ENCODE measurements at regions not wholly inside any gene's neighbourhood (a gene's known extent, or its start where the extent isn't known, plus 50 kb on each side); places are given as distances from the start of the nearest gene placed in this dataset.

DNA sequence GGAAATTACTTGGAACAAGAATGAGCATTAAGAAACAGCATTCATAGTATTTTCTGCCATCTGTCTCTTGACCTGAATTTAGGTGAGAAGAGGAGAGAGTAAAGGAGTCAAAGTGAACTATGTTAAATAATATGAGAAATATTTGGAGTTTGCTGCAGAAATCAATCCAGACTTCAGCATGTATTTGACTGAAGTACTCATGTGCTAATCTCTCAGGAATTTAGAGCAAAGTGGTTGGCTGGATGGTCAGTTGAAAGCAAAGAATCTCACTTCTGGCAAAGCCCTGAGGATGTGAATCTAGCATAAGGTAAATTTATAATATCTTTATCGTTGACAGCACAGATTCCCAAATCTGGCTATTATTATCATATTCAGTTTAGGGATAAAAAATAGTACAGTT, 394.3 kb downstream of the PCDH17 start:
- Histone ChIP-seq H3K27me3 (ENCODE audit: insufficient read depth, poor library complexity, severe bottlenecking) (no peaks in the 10 kb centered on the region), H3K4me3 (replicated peaks; ENCODE audit: insufficient read depth, low read length) (no peak overlapping the region), H3K27ac (replicated peaks) (no peak overlapping the region)
- TF ChIP-seq, protein P1, sequence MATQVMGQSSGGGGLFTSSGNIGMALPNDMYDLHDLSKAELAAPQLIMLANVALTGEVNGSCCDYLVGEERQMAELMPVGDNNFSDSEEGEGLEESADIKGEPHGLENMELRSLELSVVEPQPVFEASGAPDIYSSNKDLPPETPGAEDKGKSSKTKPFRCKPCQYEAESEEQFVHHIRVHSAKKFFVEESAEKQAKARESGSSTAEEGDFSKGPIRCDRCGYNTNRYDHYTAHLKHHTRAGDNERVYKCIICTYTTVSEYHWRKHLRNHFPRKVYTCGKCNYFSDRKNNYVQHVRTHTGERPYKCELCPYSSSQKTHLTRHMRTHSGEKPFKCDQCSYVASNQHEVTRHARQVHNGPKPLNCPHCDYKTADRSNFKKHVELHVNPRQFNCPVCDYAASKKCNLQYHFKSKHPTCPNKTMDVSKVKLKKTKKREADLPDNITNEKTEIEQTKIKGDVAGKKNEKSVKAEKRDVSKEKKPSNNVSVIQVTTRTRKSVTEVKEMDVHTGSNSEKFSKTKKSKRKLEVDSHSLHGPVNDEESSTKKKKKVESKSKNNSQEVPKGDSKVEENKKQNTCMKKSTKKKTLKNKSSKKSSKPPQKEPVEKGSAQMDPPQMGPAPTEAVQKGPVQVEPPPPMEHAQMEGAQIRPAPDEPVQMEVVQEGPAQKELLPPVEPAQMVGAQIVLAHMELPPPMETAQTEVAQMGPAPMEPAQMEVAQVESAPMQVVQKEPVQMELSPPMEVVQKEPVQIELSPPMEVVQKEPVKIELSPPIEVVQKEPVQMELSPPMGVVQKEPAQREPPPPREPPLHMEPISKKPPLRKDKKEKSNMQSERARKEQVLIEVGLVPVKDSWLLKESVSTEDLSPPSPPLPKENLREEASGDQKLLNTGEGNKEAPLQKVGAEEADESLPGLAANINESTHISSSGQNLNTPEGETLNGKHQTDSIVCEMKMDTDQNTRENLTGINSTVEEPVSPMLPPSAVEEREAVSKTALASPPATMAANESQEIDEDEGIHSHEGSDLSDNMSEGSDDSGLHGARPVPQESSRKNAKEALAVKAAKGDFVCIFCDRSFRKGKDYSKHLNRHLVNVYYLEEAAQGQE (IDR thresholded peaks at IDR 0.05; ENCODE audit: insufficient replicate concordance, low read depth) = no peak
- no peak for TF ChIP-seq GABPA (IDR thresholded peaks at IDR 0.05; ENCODE audit: low read depth)
- no peak for TF ChIP-seq SPI1 (IDR thresholded peaks at IDR 0.05; ENCODE audit: borderline replicate concordance, low read depth)
- TF ChIP-seq, protein P2, sequence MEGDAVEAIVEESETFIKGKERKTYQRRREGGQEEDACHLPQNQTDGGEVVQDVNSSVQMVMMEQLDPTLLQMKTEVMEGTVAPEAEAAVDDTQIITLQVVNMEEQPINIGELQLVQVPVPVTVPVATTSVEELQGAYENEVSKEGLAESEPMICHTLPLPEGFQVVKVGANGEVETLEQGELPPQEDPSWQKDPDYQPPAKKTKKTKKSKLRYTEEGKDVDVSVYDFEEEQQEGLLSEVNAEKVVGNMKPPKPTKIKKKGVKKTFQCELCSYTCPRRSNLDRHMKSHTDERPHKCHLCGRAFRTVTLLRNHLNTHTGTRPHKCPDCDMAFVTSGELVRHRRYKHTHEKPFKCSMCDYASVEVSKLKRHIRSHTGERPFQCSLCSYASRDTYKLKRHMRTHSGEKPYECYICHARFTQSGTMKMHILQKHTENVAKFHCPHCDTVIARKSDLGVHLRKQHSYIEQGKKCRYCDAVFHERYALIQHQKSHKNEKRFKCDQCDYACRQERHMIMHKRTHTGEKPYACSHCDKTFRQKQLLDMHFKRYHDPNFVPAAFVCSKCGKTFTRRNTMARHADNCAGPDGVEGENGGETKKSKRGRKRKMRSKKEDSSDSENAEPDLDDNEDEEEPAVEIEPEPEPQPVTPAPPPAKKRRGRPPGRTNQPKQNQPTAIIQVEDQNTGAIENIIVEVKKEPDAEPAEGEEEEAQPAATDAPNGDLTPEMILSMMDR (IDR thresholded peaks at IDR 0.05; ENCODE audit: insufficient read depth, low read length) = no peak
- TF ChIP-seq POLR2AphosphoS5 (IDR thresholded peaks at IDR 0.05; ENCODE audit: low read depth) = no peak
- no peak for DNase-seq (ENCODE audit: low read depth in 1 of 2, low spot score in 1 of 2)

DNA sequence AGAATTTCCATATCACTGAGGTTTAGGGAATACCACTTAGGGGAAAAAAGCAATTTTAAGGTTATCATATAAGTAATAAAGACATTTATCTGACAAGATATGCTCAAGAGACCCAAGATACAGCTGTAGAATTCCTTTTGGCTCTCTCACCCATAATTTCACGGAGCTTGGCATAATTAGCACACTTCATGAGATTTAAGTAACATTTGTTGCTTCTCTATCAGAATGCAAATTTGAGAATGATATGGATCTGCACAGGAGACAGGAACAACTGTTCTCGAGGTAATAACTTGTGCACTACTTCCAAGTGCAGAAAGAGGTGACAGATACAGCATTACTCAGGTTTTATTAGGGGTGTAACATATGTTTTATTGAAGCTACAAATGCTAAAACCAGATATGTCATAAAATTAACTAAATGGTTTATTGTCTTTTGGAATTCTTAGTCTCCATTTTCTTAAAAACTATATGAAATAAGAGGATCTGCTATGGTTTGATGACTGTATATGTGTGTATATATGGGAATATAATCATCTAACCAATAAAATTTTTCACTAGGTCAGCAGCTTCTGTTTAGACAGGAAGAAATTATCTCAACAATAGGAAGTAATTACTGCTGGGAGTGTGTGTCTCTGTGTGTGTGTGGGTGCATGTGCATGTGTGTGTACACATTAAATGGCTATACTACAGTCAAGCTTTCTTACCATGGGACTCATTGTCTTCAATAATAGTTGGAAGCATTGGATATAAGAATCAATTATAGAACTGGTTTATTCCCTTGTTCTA, 401.3 kb downstream of the PCDH17 start:
- H3K27me3 ChIP-seq (ENCODE audit: insufficient read depth, poor library complexity, severe bottlenecking) = no peaks in the 10 kb centered on the region
- TF ChIP-seq SPI1 (IDR thresholded peaks at IDR 0.05; ENCODE audit: borderline replicate concordance, low read depth) (no peak), GABPA (IDR thresholded peaks at IDR 0.05; ENCODE audit: low read depth) (no peak), POLR2AphosphoS5 (IDR thresholded peaks at IDR 0.05; ENCODE audit: low read depth) (no peak)
- TF ChIP-seq, protein P2 (IDR thresholded peaks at IDR 0.05; ENCODE audit: insufficient read depth, low read length) = no peak
- TF ChIP-seq, protein P1 (IDR thresholded peaks at IDR 0.05; ENCODE audit: insufficient replicate concordance, low read depth) = no peak
- no peak for DNase-seq (ENCODE audit: low read depth in 1 of 2, low spot score in 1 of 2)
- H3K27ac ChIP-seq (replicated peaks) = no peak overlapping the region
- H3K4me3 ChIP-seq (replicated peaks; ENCODE audit: insufficient read depth, low read length) = no peak overlapping the region

DNA sequence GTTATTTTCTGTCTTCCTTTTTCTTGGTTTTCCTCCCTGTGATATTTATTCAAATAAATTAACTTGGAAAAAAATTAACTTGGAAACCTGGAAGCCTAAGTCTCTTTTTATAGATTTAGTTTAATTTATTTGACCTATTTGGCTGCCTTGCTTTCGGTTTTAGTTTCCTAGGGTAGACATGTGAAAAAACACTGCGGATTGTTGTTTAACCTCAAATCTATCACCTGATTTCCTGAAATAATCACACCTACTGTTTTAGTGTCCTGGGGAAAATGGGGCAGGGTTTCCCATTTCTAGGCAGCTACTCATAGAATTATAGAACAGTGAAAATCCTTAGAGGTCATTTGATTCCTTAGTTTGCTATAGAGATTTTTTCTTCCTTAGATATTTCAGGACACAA, 412.4 kb downstream of the PCDH17 start:
- no peaks in the 10 kb centered on the region for H3K27me3 ChIP-seq (ENCODE audit: insufficient read depth, poor library complexity, severe bottlenecking)
- H3K4me3 ChIP-seq (replicated peaks; ENCODE audit: insufficient read depth, low read length) = no peak overlapping the region
- no peak for DNase-seq (ENCODE audit: low read depth in 1 of 2, low spot score in 1 of 2)
- TF ChIP-seq POLR2AphosphoS5 (IDR thresholded peaks at IDR 0.05; ENCODE audit: low read depth) (no peak), SPI1 (IDR thresholded peaks at IDR 0.05; ENCODE audit: borderline replicate concordance, low read depth) (no peak), GABPA (IDR thresholded peaks at IDR 0.05; ENCODE audit: low read depth) (no peak)
- TF ChIP-seq, protein P2 (IDR thresholded peaks at IDR 0.05; ENCODE audit: insufficient read depth, low read length) = no peak
- TF ChIP-seq, protein P1 (IDR thresholded peaks at IDR 0.05; ENCODE audit: insufficient replicate concordance, low read depth) = no peak
- no peak overlapping the region for H3K27ac ChIP-seq (replicated peaks)

All from HL-60 (cell line).